ENCODE measurements at regions not wholly inside any gene's neighbourhood (a gene's known extent, or its start where the extent isn't known, plus 50 kb on each side); places are given as distances from the start of the nearest gene placed in this dataset.
"Not testable (repeated sequence)": the region's sequence is repeated elsewhere in the genome, so short reads cannot be mapped to it uniquely, and the experiment has no call there.

DNA sequence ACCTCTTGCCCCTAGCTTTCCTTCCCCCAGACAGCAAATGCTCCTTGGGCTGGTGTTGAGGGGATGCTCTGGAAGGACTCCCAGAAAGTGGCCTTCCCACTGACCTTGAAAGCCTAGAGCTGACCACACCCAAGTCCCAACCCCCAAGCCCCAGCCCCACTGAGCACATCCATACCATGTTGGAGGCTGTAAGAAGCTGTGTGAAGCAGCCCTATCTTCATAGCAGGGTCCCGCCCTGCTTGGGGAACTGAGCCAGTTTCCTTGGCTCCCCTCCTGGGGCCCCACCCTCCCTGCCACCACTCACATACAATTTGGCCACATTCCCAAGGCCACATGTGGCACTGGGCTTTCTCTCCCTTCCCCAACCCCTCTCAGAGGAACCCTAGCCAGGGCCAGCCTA lies 72.3 kb upstream of the CACUL1 start:
- Histone ChIP-seq H3K9me3 (ENCODE audit: control insufficient read depth, insufficient read depth, low read length) (no peaks in the 10 kb centered on the region), H3K27me3 (ENCODE audit: control insufficient read depth, insufficient read depth, low read length) (no peaks in the 10 kb centered on the region), H3K4me3 (ENCODE audit: low read depth, low read length) (no peak overlapping the region), H3K27ac (ENCODE audit: low read depth, low read length) (no peak overlapping the region)
- TF ChIP-seq, protein P1, sequence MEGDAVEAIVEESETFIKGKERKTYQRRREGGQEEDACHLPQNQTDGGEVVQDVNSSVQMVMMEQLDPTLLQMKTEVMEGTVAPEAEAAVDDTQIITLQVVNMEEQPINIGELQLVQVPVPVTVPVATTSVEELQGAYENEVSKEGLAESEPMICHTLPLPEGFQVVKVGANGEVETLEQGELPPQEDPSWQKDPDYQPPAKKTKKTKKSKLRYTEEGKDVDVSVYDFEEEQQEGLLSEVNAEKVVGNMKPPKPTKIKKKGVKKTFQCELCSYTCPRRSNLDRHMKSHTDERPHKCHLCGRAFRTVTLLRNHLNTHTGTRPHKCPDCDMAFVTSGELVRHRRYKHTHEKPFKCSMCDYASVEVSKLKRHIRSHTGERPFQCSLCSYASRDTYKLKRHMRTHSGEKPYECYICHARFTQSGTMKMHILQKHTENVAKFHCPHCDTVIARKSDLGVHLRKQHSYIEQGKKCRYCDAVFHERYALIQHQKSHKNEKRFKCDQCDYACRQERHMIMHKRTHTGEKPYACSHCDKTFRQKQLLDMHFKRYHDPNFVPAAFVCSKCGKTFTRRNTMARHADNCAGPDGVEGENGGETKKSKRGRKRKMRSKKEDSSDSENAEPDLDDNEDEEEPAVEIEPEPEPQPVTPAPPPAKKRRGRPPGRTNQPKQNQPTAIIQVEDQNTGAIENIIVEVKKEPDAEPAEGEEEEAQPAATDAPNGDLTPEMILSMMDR (IDR thresholded peaks at IDR 0.05; ENCODE audit: low read depth, low read length), result no peak
- no peak for DNase-seq (ENCODE audit: low read depth, low spot score)
- CTCF ChIA-PET, result no interaction called here
- POLR2A ChIA-PET, result no interaction called here

DNA sequence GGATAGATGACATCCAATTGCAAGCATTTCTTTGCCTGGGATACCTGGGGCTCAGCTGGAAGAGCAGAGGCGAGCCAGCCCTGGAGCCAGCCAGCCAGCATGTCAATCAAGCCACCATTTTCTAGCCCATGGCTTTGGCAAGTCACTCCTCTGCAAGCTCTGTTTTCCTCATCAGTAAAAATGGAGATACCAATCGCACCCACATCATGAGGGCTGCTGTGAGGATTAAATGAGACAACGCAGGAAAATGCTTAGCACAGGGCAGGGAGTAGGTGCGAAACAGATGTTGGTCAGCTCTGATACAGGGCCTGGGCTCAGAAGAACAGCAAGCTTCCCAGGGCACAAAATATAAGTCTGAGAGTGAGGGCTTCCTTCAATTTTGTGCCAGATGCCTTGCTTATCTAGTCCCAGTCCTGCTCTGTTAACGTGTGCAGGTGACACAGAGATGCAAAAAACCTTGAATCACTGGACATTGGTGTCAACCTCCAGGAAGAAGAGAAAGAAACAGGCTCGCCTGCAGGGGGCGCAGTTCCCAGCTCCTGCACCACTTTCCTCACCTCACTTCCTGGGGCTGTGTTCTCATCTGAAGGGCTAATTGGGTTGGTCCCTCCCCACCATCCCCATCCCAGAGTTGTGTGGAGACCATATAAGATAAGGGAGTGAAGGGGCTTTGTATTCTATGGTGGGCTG lies 72.8 kb upstream of the CACUL1 start:
- Histone ChIP-seq H3K9me3 (ENCODE audit: control insufficient read depth, insufficient read depth, low read length) (no peaks in the 10 kb centered on the region), H3K27me3 (ENCODE audit: control insufficient read depth, insufficient read depth, low read length) (no peaks in the 10 kb centered on the region), H3K27ac (ENCODE audit: low read depth, low read length) (no peak overlapping the region), H3K4me3 (ENCODE audit: low read depth, low read length) (no peak overlapping the region)
- DNase-seq (ENCODE audit: low read depth, low spot score), result no peak
- TF ChIP-seq, protein P1 (IDR thresholded peaks at IDR 0.05; ENCODE audit: low read depth, low read length), result no peak; the same call in 1 of the 2 replicates
- ChIA-PET POLR2A (no interaction called here), CTCF (no interaction called here)

DNA sequence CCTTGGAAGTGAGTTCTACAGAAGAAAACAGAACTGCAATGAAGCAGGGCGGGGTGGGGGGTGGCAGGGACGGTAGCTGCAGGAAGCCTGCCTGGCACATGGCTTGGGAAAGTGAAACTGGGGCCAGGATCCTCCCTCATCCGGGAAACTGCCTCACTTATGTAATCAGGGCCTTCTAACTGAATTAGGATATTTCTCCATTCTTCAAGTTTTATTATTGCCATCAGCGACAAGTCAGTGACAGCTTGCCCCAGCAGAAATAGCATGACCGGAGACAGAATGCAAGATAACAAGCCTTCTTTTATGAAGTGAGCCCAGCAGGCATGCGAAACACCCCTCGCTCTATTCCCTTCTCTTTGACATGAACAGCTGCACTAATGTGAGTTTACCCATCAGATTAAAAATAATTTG lies 77.5 kb upstream of the CACUL1 start:
- H3K4me3 ChIP-seq (ENCODE audit: low read depth, low read length), result 0 out of 2 replicates have a peak overlapping the region, but pooled peaks have one; percentile 13

DNA sequence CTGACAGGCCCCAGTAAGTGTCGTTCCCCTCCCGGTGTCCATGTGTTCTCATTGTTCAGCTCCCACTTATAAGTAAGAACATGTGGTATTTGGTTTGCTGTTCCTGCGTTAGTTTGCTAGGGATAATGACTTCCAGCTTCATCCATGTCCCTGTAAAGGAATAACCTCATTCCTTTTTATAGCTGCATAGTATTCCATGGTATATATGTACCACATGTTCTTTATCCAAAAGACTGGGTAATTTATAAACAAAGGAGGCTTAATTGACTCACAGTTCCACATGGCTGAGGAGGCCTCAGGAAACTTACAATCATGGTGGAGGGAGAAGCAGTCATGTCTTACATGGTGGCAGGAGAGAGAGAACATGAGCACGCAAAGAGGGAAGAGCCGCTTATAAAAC lies 79.6 kb upstream of the CACUL1 start:
- H3K27me3 ChIP-seq (ENCODE audit: control insufficient read depth, insufficient read depth, low read length); H3K4me3 ChIP-seq (ENCODE audit: low read depth, low read length); H3K9me3 ChIP-seq (ENCODE audit: control insufficient read depth, insufficient read depth, low read length); POLR2A ChIA-PET; DNase-seq (ENCODE audit: low read depth, low spot score); CTCF ChIA-PET; H3K27ac ChIP-seq (ENCODE audit: low read depth, low read length): not testable (repeated sequence)

More for the DNA sequence above, 77.5 kb upstream of the CACUL1 start:
- CTCF ChIA-PET, result interaction anchor here (0.5 kb wide), 1 partner anchor 264 kb away, joined by 6 read pairs; no protein-coding TSS in a partner anchor
- H3K9me3 ChIP-seq (ENCODE audit: control insufficient read depth, insufficient read depth, low read length), result no peaks in the 10 kb centered on the region
- no peaks in the 10 kb centered on the region for H3K27me3 ChIP-seq (ENCODE audit: control insufficient read depth, insufficient read depth, low read length)
- TF ChIP-seq, protein P1 (IDR thresholded peaks at IDR 0.05; ENCODE audit: low read depth, low read length), result no peak
- DNase-seq (ENCODE audit: low read depth, low spot score), result no peak
- H3K27ac ChIP-seq (ENCODE audit: low read depth, low read length), result no peak overlapping the region
- POLR2A ChIA-PET, result no interaction called here

DNA sequence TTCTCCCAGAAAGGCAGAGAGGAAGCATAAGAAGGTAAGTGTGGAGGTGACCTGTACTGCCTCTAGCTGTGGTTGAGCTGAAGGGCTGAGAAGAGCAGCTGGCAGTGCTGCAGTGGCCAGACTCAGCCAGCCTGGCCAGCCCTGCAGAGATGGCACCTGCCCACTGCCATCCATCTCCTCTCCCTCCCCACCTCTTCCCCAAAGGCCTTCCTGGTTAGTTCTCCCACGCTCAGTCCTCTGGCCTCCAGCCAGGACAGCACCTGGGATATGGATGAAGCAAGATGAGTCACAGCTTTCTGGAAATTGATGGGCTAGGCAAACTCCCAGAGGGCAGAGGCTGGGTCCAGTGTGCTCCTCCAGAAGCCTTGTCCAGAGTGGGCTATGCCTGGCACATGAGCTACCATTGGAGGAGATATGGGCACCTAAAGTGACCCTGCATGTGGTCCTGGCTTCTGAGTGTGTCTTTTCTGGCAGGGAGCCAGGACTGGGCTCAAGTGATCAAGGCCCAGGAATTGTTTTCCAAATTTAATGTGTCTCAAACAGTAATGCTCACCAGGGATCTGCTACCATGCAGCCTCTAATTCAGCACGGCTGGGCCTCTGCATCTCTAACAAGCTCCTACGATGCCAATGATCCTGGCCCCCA lies 81.0 kb upstream of the CACUL1 start:
- POLR2A ChIA-PET, result no interaction called here
- no peak overlapping the region for H3K27ac ChIP-seq (ENCODE audit: low read depth, low read length)
- TF ChIP-seq, protein P1 (IDR thresholded peaks at IDR 0.05; ENCODE audit: low read depth, low read length), result no peak
- no peaks in the 10 kb centered on the region for H3K27me3 ChIP-seq (ENCODE audit: control insufficient read depth, insufficient read depth, low read length)
- no peak for DNase-seq (ENCODE audit: low read depth, low spot score)
- CTCF ChIA-PET, result no interaction called here
- no peak overlapping the region for H3K4me3 ChIP-seq (ENCODE audit: low read depth, low read length)
- H3K9me3 ChIP-seq (ENCODE audit: control insufficient read depth, insufficient read depth, low read length), result no peaks in the 10 kb centered on the region; the same call in 1 of the 2 replicates

All from AG04450 (cell line).